ENCODE measurements at regions not wholly inside any gene's neighbourhood (a gene's known extent, or its start where the extent isn't known, plus 50 kb on each side); places are given as distances from the start of the nearest gene placed in this dataset.

DNA sequence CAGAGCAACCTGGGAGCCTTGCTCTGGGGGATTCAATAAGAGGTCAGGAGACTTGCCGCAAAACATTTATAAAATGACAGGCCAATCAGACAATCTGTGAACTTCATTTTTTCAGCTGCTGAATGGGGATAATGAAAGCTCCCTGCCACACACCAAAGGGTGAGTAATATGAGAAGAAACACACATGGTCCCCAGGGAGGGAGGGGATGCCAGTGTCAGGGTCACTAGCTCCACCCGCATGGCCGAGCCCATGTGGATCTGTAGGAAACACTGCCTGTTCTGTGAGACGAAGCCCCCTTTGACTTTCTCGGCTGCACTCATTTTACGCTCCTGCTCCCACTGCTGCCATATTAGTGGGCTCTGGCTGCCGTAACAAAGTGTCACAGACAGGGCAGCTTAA lies 521.0 kb upstream of the RAB6C start:
- DNase-seq, result no peak

DNA sequence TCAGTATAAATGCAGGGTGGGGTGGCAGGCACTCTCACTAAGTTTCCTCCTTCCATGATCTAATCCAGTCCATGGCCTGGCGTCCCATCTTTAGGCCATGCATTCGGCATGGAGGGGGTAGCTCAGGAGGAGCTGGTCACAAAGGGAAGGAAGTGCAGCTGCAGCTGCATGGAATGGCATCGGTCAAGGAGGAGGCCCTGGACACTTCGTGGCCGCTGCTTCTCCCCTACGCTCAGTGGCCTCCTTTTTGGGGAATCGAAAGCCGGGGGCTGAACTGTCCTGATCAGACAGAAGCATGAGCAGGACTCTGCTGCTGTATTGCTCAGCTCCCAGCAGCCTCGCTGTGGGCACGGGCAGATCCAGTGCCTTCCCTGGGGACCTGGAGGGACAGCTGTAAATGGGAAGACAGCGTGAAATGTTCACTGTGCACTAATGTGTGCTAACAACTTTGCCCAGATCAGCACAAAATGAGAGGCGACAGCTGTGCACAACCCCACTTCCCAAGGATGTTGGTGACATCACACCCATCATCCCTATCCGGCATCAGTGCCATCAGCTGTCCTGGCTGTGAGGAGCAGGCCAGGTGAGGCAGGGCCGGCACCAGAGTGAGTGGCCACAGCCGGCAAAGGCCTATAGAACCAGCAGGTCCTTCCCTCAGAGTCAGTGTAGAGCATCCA lies 520.1 kb upstream of the RAB6C start:
- peak in 2 of 14 donors; percentile 31 to 44 for DNase-seq

DNA sequence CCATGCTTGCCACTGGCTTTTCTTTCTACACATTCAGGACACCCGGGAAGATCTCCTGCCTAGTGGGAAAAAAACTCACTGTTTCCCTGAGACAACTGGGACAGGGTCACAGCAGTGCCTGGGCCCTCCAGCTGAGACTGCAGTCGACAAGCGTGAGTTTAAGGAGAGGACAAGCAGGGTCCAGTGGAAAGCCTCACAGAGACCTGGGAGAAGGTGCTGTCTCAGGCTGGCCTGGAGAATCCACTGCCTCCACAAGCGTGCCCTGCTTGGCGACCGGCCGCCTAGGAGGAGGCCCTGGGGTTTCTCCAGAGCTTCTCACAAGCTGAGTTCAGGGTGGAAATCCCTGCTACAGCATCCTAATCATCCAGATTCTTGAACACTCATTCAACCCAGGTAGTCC lies 519.6 kb upstream of the RAB6C start:
- no peak for DNase-seq

DNA sequence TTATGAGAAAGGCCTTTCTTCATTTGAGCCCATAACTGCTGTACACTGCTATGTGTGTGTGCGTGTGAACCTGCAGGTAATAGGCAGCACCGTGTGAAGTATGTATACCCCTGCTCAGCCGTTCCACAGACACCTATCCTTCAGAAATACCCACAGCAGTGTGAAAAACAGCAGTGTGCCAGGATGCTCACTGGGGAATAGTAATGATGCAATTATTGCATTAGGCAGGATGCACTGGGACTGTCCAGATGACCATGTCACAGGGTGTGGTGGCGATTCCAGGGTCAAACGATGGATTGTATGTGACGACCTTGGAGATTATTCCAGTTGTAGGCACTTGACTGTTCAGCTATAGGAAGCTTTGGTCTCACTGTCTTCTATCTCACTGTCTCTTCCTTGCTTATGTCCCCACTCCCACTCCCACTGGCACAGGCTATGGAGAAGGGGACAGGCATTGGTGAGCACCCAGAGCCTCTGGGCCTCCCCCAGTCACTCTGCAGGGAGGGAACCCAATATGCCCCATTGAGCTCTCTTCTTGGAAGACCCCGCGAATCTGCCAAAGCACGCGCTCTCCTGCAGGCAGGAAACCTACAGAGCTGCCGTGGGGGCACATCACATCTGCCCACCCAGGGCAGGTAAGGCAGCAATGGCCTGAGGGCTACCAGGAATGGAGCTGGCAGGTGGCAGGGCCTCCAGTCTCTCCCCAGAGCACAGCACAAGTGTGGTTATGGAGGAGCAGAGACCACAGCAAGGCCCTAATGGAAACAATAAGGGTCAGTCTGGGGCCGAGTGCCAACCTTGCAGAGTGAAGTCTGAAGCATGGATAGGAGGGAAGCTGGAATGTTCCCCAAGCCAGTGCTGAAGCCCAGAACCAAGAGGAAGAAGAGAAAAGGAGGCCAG lies 518.9 kb upstream of the RAB6C start:
- DNase-seq, result no peak

DNA sequence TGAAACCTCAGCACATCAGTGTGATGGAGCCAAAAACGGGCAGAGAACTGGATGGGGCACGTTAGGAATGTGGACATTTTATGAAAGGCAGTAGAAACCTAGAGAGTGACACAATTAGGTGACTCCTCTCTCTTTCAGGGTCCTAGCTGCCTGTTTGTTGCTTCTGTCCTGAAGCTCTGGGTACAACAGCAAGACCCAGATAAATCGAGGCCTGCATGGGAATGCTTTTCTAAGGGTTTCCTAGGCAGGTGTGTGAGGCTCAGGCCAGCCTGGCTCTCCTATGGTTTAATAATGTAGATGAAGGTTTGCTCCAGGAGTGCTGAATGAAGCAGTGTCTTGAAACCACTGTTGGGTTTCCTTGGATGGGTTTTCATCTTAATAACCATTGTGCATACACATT lies 517.1 kb upstream of the RAB6C start:
- DNase-seq, result no peak

DNA sequence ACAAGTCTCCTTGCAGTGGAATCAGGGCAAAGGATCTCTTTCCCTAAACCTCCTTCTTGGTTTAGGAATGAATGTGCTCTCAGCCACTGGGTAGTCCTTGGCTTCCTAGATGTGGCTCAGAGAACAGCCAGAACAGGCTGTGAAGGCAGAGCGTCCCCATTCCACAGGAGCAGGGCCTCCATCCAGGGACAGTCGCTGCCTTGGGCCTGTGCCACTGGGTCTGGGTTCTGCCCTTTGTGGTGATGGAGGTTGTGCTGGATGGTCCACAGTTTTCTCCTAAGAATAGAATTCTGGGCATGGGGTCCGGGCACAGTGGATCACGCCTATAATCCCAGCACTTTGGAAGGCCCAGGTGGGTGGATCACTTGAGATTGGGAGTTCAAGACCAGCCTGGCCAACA lies 516.5 kb upstream of the RAB6C start:
- DNase-seq, result no peak

DNA sequence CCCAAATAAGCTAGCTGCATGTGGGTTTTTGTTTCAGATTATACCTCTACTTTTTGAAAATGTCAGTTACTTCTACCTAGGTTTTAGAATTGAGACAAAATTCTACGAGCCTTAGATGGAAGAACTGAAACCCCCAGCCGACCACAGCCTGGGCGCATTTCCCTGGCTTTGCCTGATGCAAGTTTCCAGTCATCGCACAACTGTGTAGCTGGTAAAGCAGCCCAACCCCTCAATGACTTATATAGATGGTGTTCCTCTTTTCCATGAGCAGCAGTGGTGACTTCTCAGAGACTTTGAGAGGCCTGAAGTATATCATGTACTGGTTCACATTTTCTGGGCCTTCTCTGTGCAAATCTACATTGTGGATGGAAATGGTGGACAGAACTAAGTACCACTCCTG lies 515.4 kb upstream of the RAB6C start:
- peak in 1 of 14 donors; percentile 27 for DNase-seq

DNA sequence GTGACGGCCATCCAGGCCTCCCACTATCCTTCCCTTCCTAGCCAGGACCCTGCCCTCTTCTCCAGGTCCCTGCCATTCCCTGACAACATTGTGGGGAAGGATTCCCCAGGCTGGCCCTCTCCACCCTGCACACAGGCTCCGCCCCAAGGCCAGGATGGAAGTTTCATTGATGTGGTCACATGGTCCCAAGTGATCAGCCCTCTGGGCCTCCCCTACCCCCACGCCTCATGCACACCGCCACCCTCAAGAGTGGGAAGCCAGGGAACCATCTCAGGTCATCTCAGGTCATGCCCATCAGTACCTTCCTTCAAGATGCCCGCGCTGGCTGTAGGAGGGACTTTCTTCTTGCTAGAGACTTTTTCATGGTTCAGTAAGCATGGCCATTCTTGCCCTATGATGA lies 514.8 kb upstream of the RAB6C start:
- no peak for DNase-seq

DNA sequence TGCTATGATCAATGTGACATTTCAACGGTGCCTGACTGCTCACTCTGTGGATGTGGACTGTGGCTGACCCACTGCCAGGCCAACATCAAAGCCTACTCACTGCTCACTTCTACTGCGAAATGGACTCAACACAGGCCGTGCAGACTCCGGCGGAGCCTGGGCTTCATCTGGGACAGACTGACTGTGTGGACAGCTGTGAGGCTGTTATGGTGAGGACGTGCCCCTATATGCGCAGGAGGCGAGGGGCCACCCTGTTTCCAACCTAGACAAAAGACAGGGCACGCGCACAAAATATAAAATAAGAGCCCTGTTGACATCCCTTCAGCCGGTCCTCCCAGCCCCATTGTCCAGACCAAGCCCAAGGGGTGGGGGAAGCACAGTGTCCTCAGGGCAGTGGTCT lies 514.4 kb upstream of the RAB6C start:
- DNase-seq, result no peak

DNA sequence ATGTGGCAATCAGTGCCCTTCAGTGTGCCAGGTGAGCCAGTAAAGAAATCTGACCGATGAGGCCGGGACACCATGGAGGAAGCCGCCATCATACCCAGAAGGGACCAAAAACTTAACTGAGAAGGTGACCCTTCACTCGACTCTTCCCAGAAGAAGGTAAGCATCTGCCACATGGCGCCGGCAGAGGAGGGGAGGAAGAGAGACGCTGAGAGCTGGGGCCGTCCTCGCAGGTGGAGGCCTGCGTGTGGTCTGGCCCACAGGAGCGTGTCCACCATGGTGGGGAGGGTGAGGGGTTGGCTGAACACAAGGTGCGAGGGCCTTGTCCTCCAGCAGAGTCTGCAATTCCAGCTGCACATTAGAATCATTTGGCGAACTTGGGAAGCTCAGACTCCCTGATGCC lies 513.1 kb upstream of the RAB6C start:
- DNase-seq, result no peak

DNA sequence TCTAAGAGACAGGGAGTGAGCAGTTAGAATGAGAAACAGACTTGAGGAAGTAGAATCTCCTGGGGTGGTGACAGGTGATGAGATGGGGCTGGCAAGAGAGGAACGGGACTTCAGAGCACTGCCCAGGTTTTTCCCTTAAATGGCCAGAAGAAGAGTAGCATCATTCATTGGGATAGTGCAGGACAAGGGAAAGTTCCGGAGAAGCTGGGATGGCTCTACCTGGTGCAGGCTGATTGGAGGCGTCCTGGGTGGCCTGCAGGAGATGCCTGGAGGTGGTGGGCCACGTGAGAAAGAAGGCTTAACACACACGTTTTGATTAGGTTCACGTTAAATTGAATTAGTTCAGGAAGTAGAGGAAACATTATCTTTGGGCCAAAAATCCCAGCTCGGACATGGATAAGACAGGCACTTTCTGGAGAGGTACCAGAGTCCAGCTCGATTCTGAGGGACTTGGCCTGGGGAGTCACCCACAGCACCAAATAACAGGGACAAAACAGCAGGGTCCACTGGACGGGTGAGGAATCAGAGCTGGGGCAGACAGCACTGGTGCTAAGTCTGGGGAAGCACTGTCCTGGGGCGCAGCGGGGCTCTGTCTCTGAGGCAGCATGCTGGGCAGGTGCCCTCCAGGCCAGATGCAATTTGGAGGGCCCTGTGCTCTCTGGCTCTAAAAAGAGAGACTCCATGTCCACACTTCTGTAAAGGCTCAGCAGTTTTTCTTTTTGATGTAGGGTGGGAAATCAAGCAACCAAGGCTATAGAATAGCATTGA lies 512.3 kb upstream of the RAB6C start:
- DNase-seq, result no peak

DNA sequence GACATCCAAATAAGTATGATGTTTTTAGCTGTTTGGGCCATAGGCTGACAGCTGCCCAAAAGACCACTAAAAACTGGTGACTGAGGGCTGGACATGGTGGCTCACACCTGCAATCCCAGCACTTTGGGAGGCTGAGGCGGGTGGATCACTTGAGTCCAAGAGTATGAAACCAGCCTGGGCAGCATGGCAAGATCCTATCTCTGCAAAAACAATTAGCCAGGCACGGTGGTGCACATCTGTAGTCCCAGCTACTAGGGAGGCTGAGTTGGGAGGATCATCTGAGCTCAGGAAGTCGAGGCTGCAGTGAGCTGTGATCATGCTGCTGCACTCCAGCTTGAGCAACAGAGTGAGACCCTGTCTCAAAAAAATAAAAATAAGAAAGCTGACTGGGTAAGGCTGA lies 511.5 kb upstream of the RAB6C start:
- no peak for DNase-seq

DNA sequence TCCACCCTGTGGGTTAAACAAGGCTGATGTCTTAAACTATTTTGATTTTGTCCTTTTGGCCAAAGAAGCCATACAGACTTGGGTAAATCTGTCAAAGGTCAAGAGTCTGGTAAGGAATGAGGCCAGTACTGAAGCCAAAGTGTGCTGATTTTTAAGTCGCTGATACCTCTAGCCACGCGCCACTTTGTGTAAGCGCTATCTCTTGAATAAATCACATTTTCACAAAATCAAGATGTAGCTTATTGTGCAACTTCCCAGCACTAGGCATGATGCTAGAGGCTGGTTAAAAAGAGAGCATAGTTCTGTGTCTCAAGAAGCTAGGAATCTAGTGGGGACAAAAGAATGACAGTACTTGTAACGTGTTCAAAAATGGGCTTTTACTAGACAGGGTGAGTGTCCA lies 510.6 kb upstream of the RAB6C start:
- no peak for DNase-seq

DNA sequence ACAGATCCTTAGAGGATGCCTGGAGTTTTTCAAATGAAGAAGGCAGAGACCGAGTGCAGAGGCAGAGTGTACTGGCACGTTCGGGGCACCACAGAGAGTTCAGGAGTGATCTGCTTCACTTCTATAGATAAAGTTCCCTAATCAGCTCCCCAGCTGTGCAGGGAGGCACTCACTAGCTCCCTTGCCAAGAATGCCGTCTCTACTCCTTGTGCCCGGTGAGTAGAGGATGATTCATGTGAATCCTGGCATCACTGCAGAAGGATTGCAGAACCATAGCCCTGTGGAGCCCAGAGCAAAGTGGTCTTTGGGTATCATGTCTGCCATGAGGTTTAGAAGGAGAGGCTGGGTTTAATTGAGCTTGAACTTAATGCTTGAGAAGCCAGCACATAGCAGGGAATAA lies 510.1 kb upstream of the RAB6C start:
- DNase-seq, result no peak

DNA sequence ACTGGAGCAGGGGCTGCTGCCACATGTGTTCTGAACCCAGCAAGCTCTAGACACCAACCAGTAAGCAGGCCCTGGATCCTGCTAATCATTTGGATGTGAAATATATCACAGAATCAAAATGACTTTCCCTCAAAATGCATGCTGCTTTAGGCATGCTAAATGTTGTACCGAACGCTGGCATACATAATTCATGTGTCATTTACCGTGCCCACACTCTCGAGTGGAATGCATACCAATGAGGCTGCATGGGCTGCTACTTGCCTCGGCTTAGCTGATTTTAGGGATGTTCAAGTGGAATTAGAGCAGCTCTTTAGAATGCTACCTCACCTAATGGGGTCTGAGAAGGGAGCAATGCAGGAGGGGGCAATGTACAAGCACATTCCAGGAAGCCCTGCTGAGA lies 509.6 kb upstream of the RAB6C start:
- no peak for DNase-seq

DNA sequence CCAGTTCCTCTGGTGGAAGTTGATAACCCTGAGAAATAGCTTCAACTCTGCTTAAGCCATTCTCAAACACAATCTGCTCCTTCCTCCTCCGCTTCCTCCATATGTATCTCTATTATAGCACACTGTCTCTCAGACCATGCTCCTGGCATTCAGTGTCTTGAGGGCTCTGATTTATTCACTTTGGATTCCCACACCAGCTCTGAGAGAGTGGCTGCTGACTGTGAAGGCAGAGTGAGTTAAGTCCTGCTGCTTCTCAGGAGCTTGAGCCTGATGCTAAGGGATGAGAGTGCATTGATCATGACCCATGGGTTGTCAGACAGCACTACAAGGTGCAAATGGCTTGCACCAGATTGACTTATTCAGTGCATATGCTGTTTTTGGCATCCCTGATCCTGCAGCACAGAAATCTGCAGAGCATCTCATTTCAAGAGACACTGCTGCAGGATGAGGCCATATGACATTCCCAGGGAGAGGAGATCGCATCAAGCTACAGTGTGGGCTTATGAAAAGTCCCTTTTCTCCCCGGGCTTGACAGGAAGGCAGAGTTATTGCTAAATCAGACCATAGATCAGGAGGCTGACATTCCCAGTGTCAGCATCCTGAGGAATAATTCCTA lies 500.5 kb upstream of the RAB6C start:
- DNase-seq, result no peak

DNA sequence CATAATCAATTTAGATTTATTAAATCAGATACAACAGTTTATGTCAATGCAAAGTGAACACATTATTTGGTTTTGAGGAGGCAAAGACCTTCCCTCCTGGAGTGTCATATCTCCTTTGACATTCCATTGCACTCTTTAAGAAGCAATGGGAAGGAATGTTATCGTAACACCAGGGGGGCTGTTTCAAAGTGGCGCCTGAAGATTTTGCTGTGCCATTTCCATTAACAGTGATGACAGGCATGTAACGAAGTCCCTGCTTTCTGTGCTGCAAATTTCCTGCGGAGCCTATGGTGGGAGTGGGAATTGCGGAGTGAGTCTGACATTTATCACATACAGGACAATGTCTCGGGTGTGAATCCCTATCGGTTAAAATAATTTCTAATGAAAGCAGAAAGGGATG lies 499.6 kb upstream of the RAB6C start:
- no peak for DNase-seq

DNA sequence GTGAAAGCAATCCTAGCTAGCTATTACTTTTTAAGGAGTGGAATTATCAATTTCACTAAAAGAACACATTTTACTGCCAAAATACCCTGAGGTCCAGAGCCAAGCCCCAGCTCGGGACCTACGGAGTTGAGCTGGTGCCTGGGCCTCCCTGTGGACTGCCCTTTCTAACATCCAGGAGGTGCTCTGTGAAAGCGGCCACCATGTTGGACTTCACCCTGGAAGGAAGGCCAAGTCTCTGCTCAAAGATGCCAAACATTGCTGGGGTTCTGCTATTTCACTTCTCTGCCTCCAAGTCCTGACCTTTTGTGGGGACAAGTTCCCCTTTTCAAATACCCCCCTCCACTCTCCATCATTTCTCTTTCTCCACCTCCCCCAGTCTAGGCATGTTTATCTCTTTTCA lies 498.7 kb upstream of the RAB6C start:
- no peak for DNase-seq

DNA sequence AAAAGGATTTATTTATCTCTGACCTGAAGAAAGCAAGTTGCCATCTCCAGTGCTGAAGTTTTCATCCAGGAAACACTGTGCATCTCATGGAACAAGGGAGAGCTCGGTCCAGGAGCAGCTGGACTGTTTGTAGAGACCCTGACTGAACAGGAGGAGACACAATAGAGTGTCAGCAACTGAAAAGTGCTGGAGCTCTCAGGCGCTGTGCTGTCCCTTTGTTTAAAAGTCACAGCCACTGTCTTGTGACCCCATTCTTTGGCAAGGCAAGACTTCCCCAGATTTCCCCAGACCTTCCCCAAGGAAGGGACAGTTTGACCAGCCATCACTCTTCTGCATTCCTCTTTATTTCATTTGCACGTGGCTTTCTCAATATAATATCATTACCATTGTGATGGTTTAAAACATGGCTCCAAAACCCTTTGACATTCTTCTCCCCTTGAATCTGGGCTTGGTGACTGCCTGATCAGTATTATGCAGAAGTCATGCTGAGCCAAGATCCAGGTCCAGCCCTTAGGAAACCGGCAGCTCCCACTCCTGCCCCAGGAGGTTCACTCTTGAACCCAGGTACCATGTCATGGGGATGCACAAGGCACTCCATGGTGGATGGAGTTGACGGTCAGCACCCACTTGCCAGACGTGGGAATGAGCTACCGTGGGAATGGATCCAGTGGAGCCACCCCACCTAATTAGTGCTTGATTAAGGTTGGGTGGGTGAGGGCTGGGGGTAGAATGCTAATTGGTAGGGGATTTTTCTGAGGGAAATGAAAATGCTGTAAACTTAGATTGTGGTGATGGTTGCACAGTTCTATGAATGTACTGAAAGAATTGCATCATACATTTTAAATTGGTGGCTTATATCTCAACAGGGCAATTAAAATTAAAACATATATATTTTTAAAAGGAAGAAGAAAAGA lies 497.9 kb upstream of the RAB6C start:
- DNase-seq, result no peak

DNA sequence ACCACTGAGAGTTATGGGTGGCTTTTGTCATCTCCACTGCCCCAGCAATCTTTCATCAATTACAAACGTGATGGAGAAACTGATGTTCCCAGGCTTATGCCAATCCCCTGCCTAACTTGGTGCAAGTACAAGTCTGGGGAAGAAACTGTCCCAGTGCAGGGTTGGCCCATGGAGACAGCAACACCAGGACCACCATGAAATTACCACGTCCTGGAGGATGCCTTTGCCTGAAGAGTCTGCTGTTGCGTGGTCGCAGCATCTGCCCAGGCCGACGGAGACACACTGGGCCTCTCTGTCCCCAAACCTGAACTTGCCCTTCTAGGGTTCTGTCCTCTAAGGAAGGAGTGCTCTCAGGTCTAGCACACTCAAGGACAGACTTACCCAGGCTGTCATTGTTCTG lies 496.8 kb upstream of the RAB6C start:
- DNase-seq, result no peak

DNA sequence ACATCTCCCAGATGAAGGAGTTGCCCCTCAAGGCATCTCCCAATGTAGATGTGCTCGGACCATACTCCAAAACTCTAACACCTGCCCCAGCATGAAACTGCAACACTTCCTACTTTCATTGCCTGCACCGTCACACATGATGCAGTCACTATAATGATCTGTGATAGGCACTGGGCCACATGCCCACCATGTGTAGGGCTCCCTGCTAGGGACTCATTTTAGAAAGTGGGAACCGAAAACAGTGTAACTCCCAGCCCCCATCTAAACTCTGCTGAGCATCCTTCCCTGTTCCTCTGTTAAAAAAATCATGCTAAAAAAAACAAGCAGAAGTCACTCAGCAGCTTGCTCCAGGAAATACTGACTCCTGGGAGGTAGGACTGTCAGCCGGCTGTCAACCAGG lies 496.1 kb upstream of the RAB6C start:
- DNase-seq, result peak in 7 of 14 donors; percentile 21 to 67 (median 41)

Measured in C1 segment of cervical spinal cord (tissue), 14 donors.